ENCODE measurements at regions not wholly inside any gene's neighbourhood (a gene's known extent, or its start where the extent isn't known, plus 50 kb on each side); places are given as distances from the start of the nearest gene placed in this dataset.
"Not testable (repeated sequence)": the region's sequence is repeated elsewhere in the genome, so short reads cannot be mapped to it uniquely, and the experiment has no call there.

DNA sequence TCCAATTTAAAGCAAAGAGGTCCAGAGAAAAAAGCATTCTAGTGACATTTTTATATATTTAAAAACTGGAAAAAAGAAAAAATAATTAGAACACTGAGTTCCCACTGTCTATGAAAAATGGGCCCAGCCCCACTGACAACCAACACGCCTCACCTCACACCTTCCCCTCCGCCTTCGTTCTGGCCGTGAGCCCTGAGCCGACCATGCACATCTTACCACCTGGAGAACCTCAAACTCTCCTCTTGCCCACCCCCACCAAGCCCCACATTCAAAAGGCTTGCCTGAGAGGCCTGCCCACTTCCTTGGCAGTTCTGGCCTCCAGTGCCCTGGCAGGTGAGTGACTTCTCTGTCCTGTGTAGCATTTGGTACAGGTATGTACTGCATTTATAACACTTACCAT, 63.9 kb upstream of the PLGLB2 start:
- not testable (repeated sequence) for H3K27me3 ChIP-seq (ENCODE audit: insufficient read depth, low read depth); H3K9ac ChIP-seq; H4K20me1 ChIP-seq (ENCODE audit: insufficient read depth); H3K4me3 ChIP-seq (IDR thresholded peaks at IDR 0.05; ENCODE audit: insufficient read depth, low read depth, low read length); H2AFZ ChIP-seq (ENCODE audit: low read depth); H3K36me3 ChIP-seq (ENCODE audit: insufficient read depth); H3K4me2 ChIP-seq; H3K27ac ChIP-seq; H3K4me1 ChIP-seq (ENCODE audit: low read depth, poor library complexity, severe bottlenecking); H3K79me2 ChIP-seq (ENCODE audit: insufficient read depth, low read depth)

DNA sequence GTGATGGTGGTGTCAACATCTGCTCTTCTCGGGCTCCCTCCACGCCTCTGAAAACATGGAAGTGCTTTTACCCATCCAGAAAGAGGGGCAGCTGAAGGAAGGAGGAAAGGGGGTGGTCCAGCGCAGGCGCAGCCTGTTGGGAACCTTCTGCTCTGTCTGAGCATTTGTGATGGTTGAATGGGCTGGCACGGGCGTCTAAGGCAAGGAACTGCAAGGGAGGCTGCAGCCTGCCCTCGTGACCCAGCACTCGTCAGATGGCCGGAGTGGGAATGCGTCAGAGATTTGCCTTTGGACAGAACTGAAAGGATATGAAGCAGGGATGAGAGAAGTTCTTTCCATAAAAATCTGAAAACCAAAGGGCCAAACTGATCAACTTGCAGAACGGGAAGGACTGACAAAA, 62.3 kb upstream of the PLGLB2 start:
- H3K27me3 ChIP-seq (ENCODE audit: insufficient read depth, low read depth); H3K4me2 ChIP-seq; H4K20me1 ChIP-seq (ENCODE audit: insufficient read depth); H3K4me1 ChIP-seq (ENCODE audit: low read depth, poor library complexity, severe bottlenecking); H3K36me3 ChIP-seq (ENCODE audit: insufficient read depth); H3K4me3 ChIP-seq (IDR thresholded peaks at IDR 0.05; ENCODE audit: insufficient read depth, low read depth, low read length); H3K9ac ChIP-seq; H3K27ac ChIP-seq; H3K79me2 ChIP-seq (ENCODE audit: insufficient read depth, low read depth); H2AFZ ChIP-seq (ENCODE audit: low read depth): not testable (repeated sequence)

DNA sequence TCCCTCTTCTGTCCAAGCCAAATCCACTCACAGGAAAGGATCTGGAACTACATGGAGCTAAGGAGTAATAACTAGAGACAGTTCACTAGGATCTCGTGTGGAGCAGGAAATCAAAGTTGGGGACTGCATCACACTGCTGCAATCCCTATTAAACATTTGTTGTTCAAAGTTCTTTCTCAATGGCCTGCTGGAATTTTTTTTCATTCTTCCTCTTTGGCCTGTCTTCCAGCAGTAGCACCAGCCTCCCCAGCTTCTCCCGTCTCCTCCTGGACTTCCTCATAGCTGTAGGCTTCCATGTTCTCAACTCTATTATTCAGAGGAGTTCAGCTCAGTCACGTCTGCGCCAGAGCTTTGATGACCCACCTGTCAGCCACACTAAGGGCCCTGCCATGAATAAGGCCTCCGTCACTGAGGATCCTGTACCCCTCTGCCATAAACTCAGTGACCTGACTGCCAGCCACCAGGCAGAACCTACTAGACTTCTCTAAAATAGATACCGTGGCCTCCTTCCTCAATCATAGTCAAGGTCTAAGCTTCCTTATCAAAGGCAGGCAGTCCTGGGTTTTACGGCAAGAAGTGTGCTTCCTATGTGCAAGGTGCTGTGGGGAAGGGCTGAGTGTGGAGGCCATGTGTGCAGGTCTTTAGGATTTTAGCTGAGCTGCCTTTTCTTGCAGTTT, 60.9 kb upstream of the PLGLB2 start:
- H3K27ac ChIP-seq; H2AFZ ChIP-seq (ENCODE audit: low read depth); H3K9ac ChIP-seq; H3K79me2 ChIP-seq (ENCODE audit: insufficient read depth, low read depth); H3K36me3 ChIP-seq (ENCODE audit: insufficient read depth); H3K4me2 ChIP-seq; H3K4me3 ChIP-seq (IDR thresholded peaks at IDR 0.05; ENCODE audit: insufficient read depth, low read depth, low read length); H3K27me3 ChIP-seq (ENCODE audit: insufficient read depth, low read depth); H3K4me1 ChIP-seq (ENCODE audit: low read depth, poor library complexity, severe bottlenecking); H4K20me1 ChIP-seq (ENCODE audit: insufficient read depth): not testable (repeated sequence)

GRCh38 chr2:87687550-87688270, 60.2 kb upstream of the PLGLB2 start:
- not testable (repeated sequence) for H3K27ac ChIP-seq; H3K4me1 ChIP-seq (ENCODE audit: low read depth, poor library complexity, severe bottlenecking); H4K20me1 ChIP-seq (ENCODE audit: insufficient read depth); H2AFZ ChIP-seq (ENCODE audit: low read depth); H3K4me3 ChIP-seq (IDR thresholded peaks at IDR 0.05; ENCODE audit: insufficient read depth, low read depth, low read length); H3K36me3 ChIP-seq (ENCODE audit: insufficient read depth); H3K79me2 ChIP-seq (ENCODE audit: insufficient read depth, low read depth); H3K27me3 ChIP-seq (ENCODE audit: insufficient read depth, low read depth); H3K4me2 ChIP-seq; H3K9ac ChIP-seq

DNA sequence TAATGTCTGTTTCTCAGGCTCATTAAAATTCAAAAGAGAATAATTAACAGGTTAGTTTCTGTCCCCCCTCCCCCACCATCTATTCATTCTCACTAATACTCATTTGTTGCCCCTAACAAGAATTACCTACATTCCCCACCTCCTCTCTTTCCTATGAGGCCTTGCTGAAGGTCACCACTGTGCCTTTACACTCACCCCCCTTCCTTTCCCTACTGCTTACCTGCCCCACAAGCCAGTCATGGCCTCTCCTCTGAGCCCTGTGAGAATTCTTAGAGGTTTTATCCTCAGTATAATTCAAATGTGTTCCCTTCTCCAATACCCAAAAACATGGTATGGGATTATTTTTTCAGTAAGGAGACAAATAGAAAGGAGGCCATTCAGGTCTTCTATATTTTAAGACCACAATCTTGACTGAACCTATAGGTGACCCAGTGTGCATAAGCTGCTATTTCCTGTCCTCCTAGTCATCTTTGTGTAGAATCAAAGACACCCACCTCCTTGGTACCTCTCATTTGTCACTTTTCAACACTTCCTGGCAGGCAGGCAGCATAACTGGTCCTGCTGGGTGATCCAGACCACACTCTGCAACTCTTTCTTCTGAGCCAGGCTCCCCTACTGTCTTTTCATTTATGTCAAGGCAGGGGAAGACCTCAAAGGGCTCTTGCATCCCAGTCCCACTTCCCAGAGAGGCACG, 55.8 kb upstream of the PLGLB2 start:
- H2AFZ ChIP-seq (ENCODE audit: low read depth); H4K20me1 ChIP-seq (ENCODE audit: insufficient read depth); H3K4me3 ChIP-seq (IDR thresholded peaks at IDR 0.05; ENCODE audit: insufficient read depth, low read depth, low read length); H3K27me3 ChIP-seq (ENCODE audit: insufficient read depth, low read depth); H3K9ac ChIP-seq; H3K4me2 ChIP-seq; H3K4me1 ChIP-seq (ENCODE audit: low read depth, poor library complexity, severe bottlenecking); H3K27ac ChIP-seq; H3K79me2 ChIP-seq (ENCODE audit: insufficient read depth, low read depth); H3K36me3 ChIP-seq (ENCODE audit: insufficient read depth): not testable (repeated sequence)

GRCh38 chr2:87692914-87693313, 55.0 kb upstream of the PLGLB2 start:
- not testable (repeated sequence) for H3K4me1 ChIP-seq (ENCODE audit: low read depth, poor library complexity, severe bottlenecking); H3K4me2 ChIP-seq; H3K4me3 ChIP-seq (IDR thresholded peaks at IDR 0.05; ENCODE audit: insufficient read depth, low read depth, low read length); H4K20me1 ChIP-seq (ENCODE audit: insufficient read depth); H3K36me3 ChIP-seq (ENCODE audit: insufficient read depth); H3K79me2 ChIP-seq (ENCODE audit: insufficient read depth, low read depth); H3K27me3 ChIP-seq (ENCODE audit: insufficient read depth, low read depth); H2AFZ ChIP-seq (ENCODE audit: low read depth); H3K9ac ChIP-seq; H3K27ac ChIP-seq

DNA sequence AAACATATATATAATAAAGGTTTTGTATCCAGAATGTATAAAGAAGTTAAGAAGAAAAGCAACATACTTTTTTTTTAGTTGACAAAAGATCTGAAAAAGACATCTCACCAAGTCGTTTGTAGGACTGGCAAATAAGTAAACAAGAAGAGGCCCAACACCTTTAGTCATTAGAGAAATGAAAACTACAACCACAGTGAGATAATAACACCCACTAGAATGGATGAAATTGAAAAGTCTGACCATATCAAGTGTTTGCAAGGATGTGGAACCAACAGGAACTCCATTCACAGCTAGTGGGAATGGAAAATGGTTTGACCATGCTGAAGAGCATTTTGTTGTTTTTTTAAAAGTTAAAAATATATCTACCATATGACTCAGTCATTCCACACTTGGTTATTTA, 54.0 kb upstream of the PLGLB2 start:
- H3K27me3 ChIP-seq (ENCODE audit: insufficient read depth, low read depth); H3K4me2 ChIP-seq; H3K4me1 ChIP-seq (ENCODE audit: low read depth, poor library complexity, severe bottlenecking); H4K20me1 ChIP-seq (ENCODE audit: insufficient read depth); H3K79me2 ChIP-seq (ENCODE audit: insufficient read depth, low read depth); H2AFZ ChIP-seq (ENCODE audit: low read depth); H3K36me3 ChIP-seq (ENCODE audit: insufficient read depth); H3K4me3 ChIP-seq (IDR thresholded peaks at IDR 0.05; ENCODE audit: insufficient read depth, low read depth, low read length); H3K9ac ChIP-seq; H3K27ac ChIP-seq: not testable (repeated sequence)

GRCh38 chr2:87695596-87696323, 52.1 kb upstream of the PLGLB2 start:
- not testable (repeated sequence) for H3K4me1 ChIP-seq (ENCODE audit: low read depth, poor library complexity, severe bottlenecking); H3K27ac ChIP-seq; H3K36me3 ChIP-seq (ENCODE audit: insufficient read depth); H3K79me2 ChIP-seq (ENCODE audit: insufficient read depth, low read depth); H2AFZ ChIP-seq (ENCODE audit: low read depth); H3K27me3 ChIP-seq (ENCODE audit: insufficient read depth, low read depth); H3K4me2 ChIP-seq; H3K9ac ChIP-seq; H4K20me1 ChIP-seq (ENCODE audit: insufficient read depth); H3K4me3 ChIP-seq (IDR thresholded peaks at IDR 0.05; ENCODE audit: insufficient read depth, low read depth, low read length)
